Activated CD8-positive, alpha-beta T cell treated with anti-CD3 and anti-CD28 coated beads, Interleukin-2, amount 10 ng/mL, durations not matched to agents 7 days and 5 days (primary cell): ENCODE measurements at regions not wholly inside any gene's neighbourhood (a gene's known extent, or its start where the extent isn't known, plus 50 kb on each side); places are given as distances from the start of the nearest gene placed in this dataset.

Experiments used
- ATAC-seq: fragments of 150-1000 bp; cut with Tn5 transposase; one replicate; pipeline ENCODE4 v1.10.0; 2021; ENCODE audit warnings: moderate library complexity
- CTCF ChIA-PET: fragments of 350-600 bp; sonication (Branson Sonifier 250); formaldehyde crosslinking; loops from one replicate; lab custom pipeline; 2021; ENCODE audit warnings: antibody characterized with exemption; lab: Charles Lee
- POLR2A ChIA-PET: fragments of 350-600 bp; sonication (Branson Sonifier 250); formaldehyde crosslinking; loops from one replicate; lab custom pipeline; 2021; ENCODE audit warnings: antibody characterized with exemption; lab: Charles Lee
- DNase-seq: peaks from one replicate; pipeline ENCODE4 v3.0.0-alpha.2; 2020
- H3K27ac Mint-ChIP-seq: one replicate; pipeline ENCODE4 v1.8.0; 2021; ENCODE audit warnings: mild to moderate bottlenecking, mixed read lengths
- H3K27me3 Mint-ChIP-seq: one replicate; pipeline ENCODE4 v1.8.0; 2021; ENCODE audit warnings: low read depth, mixed read lengths
- H3K36me3 Mint-ChIP-seq: one replicate; pipeline ENCODE4 v1.8.0; 2021; ENCODE audit warnings: low read depth, mixed read lengths
- H3K4me1 Mint-ChIP-seq: one replicate; pipeline ENCODE4 v1.8.0; 2021; ENCODE audit warnings: low read depth, mixed read lengths
- H3K4me3 Mint-ChIP-seq: one replicate; pipeline ENCODE4 v1.8.0; 2021; ENCODE audit warnings: mild to moderate bottlenecking, mixed read lengths
- H3K9me3 Mint-ChIP-seq: one replicate; pipeline ENCODE4 v1.8.0; 2022; ENCODE audit warnings: mixed read lengths; ENCODE audit not compliant: insufficient read depth

GRCh38 chr13:90738881-90739280, 608.6 kb upstream of the MIR17HG start:
- DNase-seq: no peak
- POLR2A ChIA-PET: no interaction called here
- H3K27me3 Mint-ChIP-seq: no peaks in the 10 kb centered on the region
- H3K27ac Mint-ChIP-seq: no peak overlapping the region
- H3K36me3 Mint-ChIP-seq: no peaks in the 10 kb centered on the region
- no peak overlapping the region for H3K4me3 Mint-ChIP-seq
- ATAC-seq: no peak
- no peaks in the 10 kb centered on the region for H3K4me1 Mint-ChIP-seq
- H3K9me3 Mint-ChIP-seq: peaks cover 4% of the 10 kb centered on the region
- CTCF ChIA-PET: no interaction called here

- H3K4me1 Mint-ChIP-seq: no peaks in the 10 kb centered on the region
- ChIA-PET POLR2A (no interaction called here), CTCF (no interaction called here)
- H3K36me3 Mint-ChIP-seq: no peaks in the 10 kb centered on the region
- ATAC-seq (no peak), DNase-seq (no peak)
- H3K27ac Mint-ChIP-seq: no peak overlapping the region
- H3K4me3 Mint-ChIP-seq: no peak overlapping the region
- no peaks in the 10 kb centered on the region for H3K27me3 Mint-ChIP-seq
- H3K9me3 Mint-ChIP-seq: peaks cover 4% of the 10 kb centered on the region
These were observed 607.4 kb upstream of the MIR17HG start for GRCh38 chr13:90740099-90740498.

GRCh38 chr13:90742381-90742780, 605.1 kb upstream of the MIR17HG start:
- no peak for DNase-seq
- peaks cover 4% of the 10 kb centered on the region for H3K9me3 Mint-ChIP-seq
- H3K4me1 Mint-ChIP-seq: no peaks in the 10 kb centered on the region
- no peaks in the 10 kb centered on the region for H3K36me3 Mint-ChIP-seq
- ChIA-PET CTCF (no interaction called here), POLR2A (no interaction called here)
- H3K27ac Mint-ChIP-seq: no peak overlapping the region
- no peak overlapping the region for H3K4me3 Mint-ChIP-seq
- no peaks in the 10 kb centered on the region for H3K27me3 Mint-ChIP-seq
- no peak for ATAC-seq

- H3K27me3 Mint-ChIP-seq: no peaks in the 10 kb centered on the region
- H3K4me1 Mint-ChIP-seq: no peaks in the 10 kb centered on the region
- no peak overlapping the region for H3K4me3 Mint-ChIP-seq
- peaks cover 9% of the 10 kb centered on the region for H3K9me3 Mint-ChIP-seq
- no peak for DNase-seq
- no peak for ATAC-seq
- POLR2A ChIA-PET: no interaction called here
- no peak overlapping the region for H3K27ac Mint-ChIP-seq
- CTCF ChIA-PET: no interaction called here
- no peaks in the 10 kb centered on the region for H3K36me3 Mint-ChIP-seq
These were observed 601.3 kb upstream of the MIR17HG start for GRCh38 chr13:90746230-90746629.

GRCh38 chr13:90750021-90750420, 597.5 kb upstream of the MIR17HG start:
- Mint-ChIP-seq H3K4me1 (no peaks in the 10 kb centered on the region), H3K9me3 (peaks cover 5% of the 10 kb centered on the region), H3K4me3 (no peak overlapping the region), H3K27me3 (no peaks in the 10 kb centered on the region), H3K36me3 (no peaks in the 10 kb centered on the region), H3K27ac (no peak overlapping the region)
- POLR2A ChIA-PET: no interaction called here
- DNase-seq (no peak), ATAC-seq (no peak)
- CTCF ChIA-PET: no interaction called here

- no peaks in the 10 kb centered on the region for H3K4me1 Mint-ChIP-seq
- no peaks in the 10 kb centered on the region for H3K36me3 Mint-ChIP-seq
- ATAC-seq: no peak
These were observed 596.5 kb upstream of the MIR17HG start for GRCh38 chr13:90751026-90751425.

GRCh38 chr13:90752070-90752469, 595.4 kb upstream of the MIR17HG start:
- Mint-ChIP-seq H3K4me3 (no peak overlapping the region), H3K27ac (no peak overlapping the region), H3K4me1 (no peaks in the 10 kb centered on the region), H3K36me3 (no peaks in the 10 kb centered on the region), H3K27me3 (no peaks in the 10 kb centered on the region), H3K9me3 (peaks cover 12% of the 10 kb centered on the region)
- DNase-seq (no peak), ATAC-seq (no peak)
- CTCF ChIA-PET: no interaction called here
- POLR2A ChIA-PET: no interaction called here

More at GRCh38 chr13:90751026-90751425, 596.5 kb upstream of the MIR17HG start:
- POLR2A ChIA-PET: no interaction called here
- DNase-seq: no peak
- CTCF ChIA-PET: no interaction called here
- Mint-ChIP-seq H3K27me3 (no peaks in the 10 kb centered on the region), H3K27ac (no peak overlapping the region), H3K9me3 (peaks cover 5% of the 10 kb centered on the region), H3K4me3 (no peak overlapping the region)

GRCh38 chr13:90757127-90757680, 590.3 kb upstream of the MIR17HG start:
- ChIA-PET POLR2A (no interaction called here), CTCF (no interaction called here)
- no peaks in the 10 kb centered on the region for H3K27me3 Mint-ChIP-seq
- H3K4me1 Mint-ChIP-seq: no peaks in the 10 kb centered on the region
- DNase-seq: no peak
- H3K9me3 Mint-ChIP-seq: peaks cover 7% of the 10 kb centered on the region
- ATAC-seq: no peak
- H3K4me3 Mint-ChIP-seq: no peak overlapping the region
- no peak overlapping the region for H3K27ac Mint-ChIP-seq
- no peaks in the 10 kb centered on the region for H3K36me3 Mint-ChIP-seq

GRCh38 chr13:90760639-90761038, 586.8 kb upstream of the MIR17HG start:
- no peak overlapping the region for H3K4me3 Mint-ChIP-seq

GRCh38 chr13:90763476-90764150, 583.9 kb upstream of the MIR17HG start:
- DNase-seq (no peak), ATAC-seq (no peak)
- Mint-ChIP-seq H3K9me3 (no peaks in the 10 kb centered on the region), H3K36me3 (no peaks in the 10 kb centered on the region), H3K4me1 (no peaks in the 10 kb centered on the region), H3K27ac (no peak overlapping the region), H3K27me3 (no peaks in the 10 kb centered on the region), H3K4me3 (no peak overlapping the region)
- CTCF ChIA-PET: no interaction called here
- POLR2A ChIA-PET: no interaction called here

More at GRCh38 chr13:90760639-90761038, 586.8 kb upstream of the MIR17HG start:
- peaks cover 7% of the 10 kb centered on the region for H3K9me3 Mint-ChIP-seq
- ChIA-PET POLR2A (no interaction called here), CTCF (no interaction called here)
- no peaks in the 10 kb centered on the region for H3K4me1 Mint-ChIP-seq
- ATAC-seq (no peak), DNase-seq (no peak)
- H3K27ac Mint-ChIP-seq: no peak overlapping the region
- H3K27me3 Mint-ChIP-seq: no peaks in the 10 kb centered on the region
- no peaks in the 10 kb centered on the region for H3K36me3 Mint-ChIP-seq

GRCh38 chr13:90766386-90766902, 581.0 kb upstream of the MIR17HG start:
- no peak overlapping the region for H3K4me3 Mint-ChIP-seq
- no peak overlapping the region for H3K27ac Mint-ChIP-seq
- no peaks in the 10 kb centered on the region for H3K27me3 Mint-ChIP-seq
- CTCF ChIA-PET: no interaction called here
- no peak for DNase-seq
- no peaks in the 10 kb centered on the region for H3K36me3 Mint-ChIP-seq
- no peaks in the 10 kb centered on the region for H3K4me1 Mint-ChIP-seq
- H3K9me3 Mint-ChIP-seq: no peaks in the 10 kb centered on the region
- no peak for ATAC-seq
- POLR2A ChIA-PET: no interaction called here

GRCh38 chr13:90768116-90768515, 579.4 kb upstream of the MIR17HG start:
- H3K36me3 Mint-ChIP-seq: no peaks in the 10 kb centered on the region
- no peaks in the 10 kb centered on the region for H3K27me3 Mint-ChIP-seq
- no peak for ATAC-seq
- POLR2A ChIA-PET: no interaction called here
- H3K9me3 Mint-ChIP-seq: no peaks in the 10 kb centered on the region
- no peak overlapping the region for H3K27ac Mint-ChIP-seq
- CTCF ChIA-PET: no interaction called here
- no peaks in the 10 kb centered on the region for H3K4me1 Mint-ChIP-seq
- H3K4me3 Mint-ChIP-seq: no peak overlapping the region
- no peak for DNase-seq
